ENCODE measurements at regions not wholly inside any gene's neighbourhood (a gene's known extent, or its start where the extent isn't known, plus 50 kb on each side); places are given as distances from the start of the nearest gene placed in this dataset.

DNA sequence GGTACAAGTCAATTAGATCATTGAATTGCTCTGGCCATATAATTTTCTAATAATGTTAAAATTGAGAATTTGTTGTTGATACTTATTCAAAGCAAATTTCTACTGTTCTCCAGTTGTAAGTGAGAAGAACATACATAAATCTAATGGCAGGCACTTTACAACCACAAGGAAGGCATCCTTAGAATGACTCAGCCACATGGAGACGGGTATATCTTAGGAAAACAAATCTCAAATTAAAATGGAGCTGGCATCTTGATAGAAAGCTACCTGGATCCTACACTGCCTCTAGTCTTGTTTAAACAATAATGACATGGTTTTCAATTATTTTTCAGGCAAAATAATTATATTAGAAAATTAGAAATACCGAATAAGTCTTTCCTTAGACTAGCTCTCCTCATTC is 1183.7 kb upstream of the SORCS1 start:
- no TSS peak for BruUV-seq (replicated peaks)

DNA sequence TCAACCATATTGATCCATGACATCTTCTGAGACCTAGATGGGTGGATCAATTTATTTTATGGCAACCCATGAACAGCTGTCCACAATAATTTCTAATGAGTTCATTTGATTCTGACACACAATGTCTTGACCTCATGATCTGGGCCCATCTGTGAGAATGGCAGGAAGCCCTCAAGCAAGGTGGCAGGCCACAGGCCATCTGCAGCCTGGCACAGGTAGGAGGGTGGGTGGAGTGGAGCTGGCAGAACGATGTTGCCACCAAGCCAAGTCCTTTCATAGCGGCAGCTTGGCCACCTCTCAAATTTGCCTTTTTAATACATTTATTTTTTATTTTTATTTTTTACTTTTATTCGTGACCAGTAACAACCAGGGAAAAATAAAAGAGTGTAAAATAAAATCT is 1181.6 kb upstream of the SORCS1 start:
- H3K9me2 ChIP-seq (ENCODE audit: insufficient read depth, low read length), result no peaks in the 10 kb centered on the region
- no peaks in the 10 kb centered on the region for H3K4me1 ChIP-seq (ENCODE audit: insufficient read depth, low read length, poor library complexity, severe bottlenecking)
- no peaks in the 10 kb centered on the region for H3K36me3 ChIP-seq (ENCODE audit: insufficient read depth, low read length)
- H4K20me1 ChIP-seq (ENCODE audit: insufficient read depth, low read length), result no peaks in the 10 kb centered on the region
- no peak overlapping the region for H3K4me2 ChIP-seq (ENCODE audit: low read length)
- intact Hi-C loops (cut with micrococcal nuclease; ENCODE audit: unreplicated experiment), result no loop called here
- H3K27ac ChIP-seq (ENCODE audit: low read depth, low read length, poor library complexity, severe bottlenecking), result no peak overlapping the region
- DNase-seq (ENCODE audit: low spot score), result no peak
- H3K9me3 ChIP-seq (ENCODE audit: low read length), result no peaks in the 10 kb centered on the region
- BruUV-seq (replicated peaks), result no TSS peak
- H2AFZ ChIP-seq (ENCODE audit: low read length), result no peak overlapping the region
- ChIA-PET POLR2A (no interaction called here), CTCF (ENCODE audit: unreplicated experiment) (no interaction called here)
- no peak for TF ChIP-seq EZH2phosphoT487 (IDR thresholded peaks at IDR 0.05; ENCODE audit: borderline replicate concordance, low read depth, low read length)
- TF ChIP-seq, protein P1, sequence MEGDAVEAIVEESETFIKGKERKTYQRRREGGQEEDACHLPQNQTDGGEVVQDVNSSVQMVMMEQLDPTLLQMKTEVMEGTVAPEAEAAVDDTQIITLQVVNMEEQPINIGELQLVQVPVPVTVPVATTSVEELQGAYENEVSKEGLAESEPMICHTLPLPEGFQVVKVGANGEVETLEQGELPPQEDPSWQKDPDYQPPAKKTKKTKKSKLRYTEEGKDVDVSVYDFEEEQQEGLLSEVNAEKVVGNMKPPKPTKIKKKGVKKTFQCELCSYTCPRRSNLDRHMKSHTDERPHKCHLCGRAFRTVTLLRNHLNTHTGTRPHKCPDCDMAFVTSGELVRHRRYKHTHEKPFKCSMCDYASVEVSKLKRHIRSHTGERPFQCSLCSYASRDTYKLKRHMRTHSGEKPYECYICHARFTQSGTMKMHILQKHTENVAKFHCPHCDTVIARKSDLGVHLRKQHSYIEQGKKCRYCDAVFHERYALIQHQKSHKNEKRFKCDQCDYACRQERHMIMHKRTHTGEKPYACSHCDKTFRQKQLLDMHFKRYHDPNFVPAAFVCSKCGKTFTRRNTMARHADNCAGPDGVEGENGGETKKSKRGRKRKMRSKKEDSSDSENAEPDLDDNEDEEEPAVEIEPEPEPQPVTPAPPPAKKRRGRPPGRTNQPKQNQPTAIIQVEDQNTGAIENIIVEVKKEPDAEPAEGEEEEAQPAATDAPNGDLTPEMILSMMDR (conservative IDR thresholded peaks at IDR 0.05; ENCODE audit: low read length), result no peak
- H3K4me3 ChIP-seq (ENCODE audit: low read depth, low read length, poor library complexity, severe bottlenecking), result no peak overlapping the region
- no peaks in the 10 kb centered on the region for H3K79me2 ChIP-seq (ENCODE audit: insufficient read depth, low read depth, low read length)

More for the DNA sequence above, 1183.7 kb upstream of the SORCS1 start:
- Histone ChIP-seq H4K20me1 (ENCODE audit: insufficient read depth, low read length) (no peaks in the 10 kb centered on the region), H3K4me1 (ENCODE audit: insufficient read depth, low read length, poor library complexity, severe bottlenecking) (no peaks in the 10 kb centered on the region), H3K27ac (ENCODE audit: low read depth, low read length, poor library complexity, severe bottlenecking) (no peak overlapping the region), H3K79me2 (ENCODE audit: insufficient read depth, low read depth, low read length) (no peaks in the 10 kb centered on the region), H3K9me3 (ENCODE audit: low read length) (no peaks in the 10 kb centered on the region), H2AFZ (ENCODE audit: low read length) (no peak overlapping the region), H3K4me3 (ENCODE audit: low read depth, low read length, poor library complexity, severe bottlenecking) (no peak overlapping the region), H3K36me3 (ENCODE audit: insufficient read depth, low read length) (no peaks in the 10 kb centered on the region), H3K9me2 (ENCODE audit: insufficient read depth, low read length) (no peaks in the 10 kb centered on the region), H3K4me2 (ENCODE audit: low read length) (no peak overlapping the region)
- CTCF ChIA-PET (ENCODE audit: unreplicated experiment), result no interaction called here
- intact Hi-C loops (cut with micrococcal nuclease; ENCODE audit: unreplicated experiment), result no loop called here
- TF ChIP-seq, protein P1 (conservative IDR thresholded peaks at IDR 0.05; ENCODE audit: low read length), result no peak
- no peak for DNase-seq (ENCODE audit: low spot score)
- POLR2A ChIA-PET, result no interaction called here

DNA sequence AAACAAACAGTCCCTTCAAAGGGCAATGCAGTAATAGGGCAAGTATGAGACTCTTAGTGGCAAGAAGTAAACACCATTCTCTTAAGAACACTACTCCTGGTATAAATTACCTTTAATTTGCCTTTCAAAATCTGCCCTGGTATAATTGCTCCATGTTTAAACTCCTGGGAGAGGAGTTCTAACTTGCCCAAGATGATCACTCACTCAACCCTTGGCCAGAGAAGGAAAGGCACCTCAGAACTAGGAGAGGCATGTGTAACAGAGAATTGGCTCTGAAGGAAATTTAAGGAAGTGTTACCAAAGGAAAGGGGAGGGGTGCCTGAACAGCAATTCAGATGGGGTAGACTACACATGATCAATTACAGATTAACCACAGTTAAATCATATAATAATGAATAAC is 1173.6 kb upstream of the SORCS1 start:
- intact Hi-C loops (cut with micrococcal nuclease; ENCODE audit: unreplicated experiment), result no loop called here
- Histone ChIP-seq H3K4me3 (ENCODE audit: low read depth, low read length, poor library complexity, severe bottlenecking) (no peak overlapping the region), H3K27ac (ENCODE audit: low read depth, low read length, poor library complexity, severe bottlenecking) (no peak overlapping the region), H3K9me2 (ENCODE audit: insufficient read depth, low read length) (no peaks in the 10 kb centered on the region), H3K36me3 (ENCODE audit: insufficient read depth, low read length) (no peaks in the 10 kb centered on the region), H3K4me2 (ENCODE audit: low read length) (no peak overlapping the region), H3K9me3 (ENCODE audit: low read length) (no peaks in the 10 kb centered on the region), H3K4me1 (ENCODE audit: insufficient read depth, low read length, poor library complexity, severe bottlenecking) (no peaks in the 10 kb centered on the region), H4K20me1 (ENCODE audit: insufficient read depth, low read length) (no peaks in the 10 kb centered on the region), H2AFZ (ENCODE audit: low read length) (no peak overlapping the region), H3K79me2 (ENCODE audit: insufficient read depth, low read depth, low read length) (no peaks in the 10 kb centered on the region)
- ChIA-PET CTCF (ENCODE audit: unreplicated experiment) (no interaction called here), POLR2A (no interaction called here)
- TF ChIP-seq EZH2phosphoT487 (IDR thresholded peaks at IDR 0.05; ENCODE audit: borderline replicate concordance, low read depth, low read length), result no peak
- TF ChIP-seq, protein P1 (conservative IDR thresholded peaks at IDR 0.05; ENCODE audit: low read length), result no peak
- DNase-seq (ENCODE audit: low spot score), result no peak
- BruUV-seq (replicated peaks), result no TSS peak

Data from OCI-LY7 (cell line).